A549 (cell line): ENCODE measurements at regions not wholly inside any gene's neighbourhood (a gene's known extent, or its start where the extent isn't known, plus 50 kb on each side); places are given as distances from the start of the nearest gene placed in this dataset.

Experiments
- POLR2A ChIP-seq: IDR thresholded peaks from 2 replicates; pipeline ENCODE4 v1.6.1; 2012; ENCODE audit warnings: mild to moderate bottlenecking, low read length
- TF ChIP-seq, protein P1 (sequence below): fragments of >200 bp; sonication (Bioruptor Twin); formaldehyde crosslinking; IDR thresholded peaks from 3 replicates; pipeline ENCODE4 v1.5.1; 2016

DNA sequence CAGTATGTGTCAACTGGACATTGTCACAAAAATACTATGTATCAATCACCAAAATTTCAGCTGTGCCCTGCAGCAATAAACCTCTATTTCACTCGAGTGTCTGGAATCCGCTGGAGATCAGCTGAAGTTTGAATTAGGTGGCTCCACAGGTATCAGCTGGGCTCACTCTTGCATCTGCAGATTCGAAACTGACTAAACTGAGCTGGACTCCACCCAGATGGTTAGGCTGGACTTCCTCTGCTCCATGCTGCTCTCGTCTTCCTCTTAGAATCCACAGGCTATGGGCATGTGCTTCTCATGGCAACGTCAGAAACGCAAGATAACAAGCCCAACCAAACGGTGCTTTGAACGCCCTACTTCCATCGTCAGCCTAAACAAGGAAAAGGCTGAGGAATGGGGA lies 565.3 kb upstream of the ROBO2 start:
- TF ChIP-seq, protein P1, sequence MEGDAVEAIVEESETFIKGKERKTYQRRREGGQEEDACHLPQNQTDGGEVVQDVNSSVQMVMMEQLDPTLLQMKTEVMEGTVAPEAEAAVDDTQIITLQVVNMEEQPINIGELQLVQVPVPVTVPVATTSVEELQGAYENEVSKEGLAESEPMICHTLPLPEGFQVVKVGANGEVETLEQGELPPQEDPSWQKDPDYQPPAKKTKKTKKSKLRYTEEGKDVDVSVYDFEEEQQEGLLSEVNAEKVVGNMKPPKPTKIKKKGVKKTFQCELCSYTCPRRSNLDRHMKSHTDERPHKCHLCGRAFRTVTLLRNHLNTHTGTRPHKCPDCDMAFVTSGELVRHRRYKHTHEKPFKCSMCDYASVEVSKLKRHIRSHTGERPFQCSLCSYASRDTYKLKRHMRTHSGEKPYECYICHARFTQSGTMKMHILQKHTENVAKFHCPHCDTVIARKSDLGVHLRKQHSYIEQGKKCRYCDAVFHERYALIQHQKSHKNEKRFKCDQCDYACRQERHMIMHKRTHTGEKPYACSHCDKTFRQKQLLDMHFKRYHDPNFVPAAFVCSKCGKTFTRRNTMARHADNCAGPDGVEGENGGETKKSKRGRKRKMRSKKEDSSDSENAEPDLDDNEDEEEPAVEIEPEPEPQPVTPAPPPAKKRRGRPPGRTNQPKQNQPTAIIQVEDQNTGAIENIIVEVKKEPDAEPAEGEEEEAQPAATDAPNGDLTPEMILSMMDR = no peak
- TF ChIP-seq POLR2A = no peak
